Amniotic epithelial cell (primary cell): ENCODE measurements at regions not wholly inside any gene's neighbourhood (a gene's known extent, or its start where the extent isn't known, plus 50 kb on each side); places are given as distances from the start of the nearest gene placed in this dataset.
"Not testable (repeated sequence)": the region's sequence is repeated elsewhere in the genome, so short reads cannot be mapped to it uniquely, and the experiment has no call there.

Experiments used
- DNase-seq: peaks from one replicate; pipeline ENCODE4 v3.0.0-alpha.2; 2010; ENCODE audit warnings: low read depth

DNA sequence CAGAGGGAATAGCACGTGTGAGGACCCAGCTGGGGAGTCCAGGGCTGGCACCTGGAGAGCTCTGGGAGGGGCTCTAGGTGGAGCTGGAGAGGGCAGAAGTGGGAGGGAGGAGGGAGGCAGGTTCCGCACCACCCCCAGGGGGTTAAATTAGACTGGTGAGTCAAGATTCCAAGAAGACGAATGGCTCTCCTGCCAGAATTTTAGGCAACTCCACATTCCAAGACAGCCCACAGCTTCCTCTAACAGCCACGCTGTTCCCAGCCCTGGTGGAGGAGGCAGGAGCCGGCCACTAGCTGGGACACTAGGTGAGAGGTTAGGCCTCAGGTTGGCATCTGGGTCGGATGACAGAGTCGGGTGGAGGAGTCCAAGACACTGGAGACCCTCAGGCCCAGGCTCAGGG, 60.2 kb downstream of the TFAP2C start:
- DNase-seq, result no peak

DNA sequence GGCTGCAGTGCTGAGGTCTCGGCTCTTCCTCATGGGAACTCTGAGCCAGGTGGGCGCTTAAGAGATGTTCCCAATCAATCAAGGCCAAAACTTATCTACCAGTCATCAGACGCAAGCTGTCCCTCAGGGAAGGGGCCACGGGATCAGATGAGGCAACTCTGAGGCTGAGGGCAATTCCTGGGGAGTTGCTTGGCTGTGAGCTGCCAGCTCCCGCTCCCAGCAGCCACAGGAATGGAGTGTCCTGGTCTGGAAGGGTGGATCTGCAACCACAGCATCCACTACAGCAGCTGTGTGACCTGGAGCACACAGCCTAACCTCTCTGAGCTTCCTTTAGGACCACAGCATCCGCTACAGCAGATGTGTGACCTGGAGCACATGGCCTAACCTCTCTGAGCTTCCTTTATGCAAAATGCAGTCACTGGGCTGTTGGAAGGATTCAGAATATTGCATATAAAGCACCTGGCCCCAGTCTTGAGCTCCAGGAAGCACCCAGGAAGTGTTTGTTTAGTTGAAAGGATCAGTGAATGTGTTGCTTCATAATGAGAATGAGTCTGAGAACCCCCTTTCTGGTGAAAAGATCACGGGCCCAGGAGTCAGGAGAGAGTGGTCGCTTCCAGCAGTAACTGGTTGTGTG, 60.9 kb downstream of the TFAP2C start:
- no peak for DNase-seq

DNA sequence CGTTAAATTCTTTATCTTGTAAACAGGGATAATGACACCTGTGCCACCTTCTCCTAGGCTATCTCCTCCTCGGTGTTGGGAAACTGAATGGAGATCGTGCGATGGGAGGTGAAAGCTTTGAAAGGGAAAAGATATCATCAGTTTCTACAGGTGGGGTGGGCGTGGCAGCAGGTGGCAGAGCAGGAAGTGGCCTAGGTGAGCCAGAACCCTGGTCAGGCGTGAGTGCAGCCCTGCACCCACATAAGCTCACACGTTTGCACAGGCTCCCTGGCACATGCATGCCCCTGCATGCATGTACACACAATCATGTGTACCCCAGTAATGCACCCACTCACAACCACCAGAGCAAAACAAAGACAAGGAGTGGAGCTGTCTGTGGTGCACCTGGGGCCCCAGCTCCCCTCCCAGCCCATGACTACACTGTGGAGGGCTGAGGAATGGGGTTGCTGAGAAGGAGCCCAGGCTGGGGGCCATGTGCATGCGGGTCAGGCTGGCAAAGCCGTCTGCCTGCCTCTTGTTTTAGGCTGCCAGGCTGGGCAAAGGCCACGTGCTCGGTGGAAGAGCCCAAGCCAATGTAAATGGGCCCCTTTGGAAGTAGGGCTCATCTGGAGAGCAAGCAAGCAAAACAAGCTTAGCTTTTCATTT, 61.5 kb downstream of the TFAP2C start:
- no peak for DNase-seq

DNA sequence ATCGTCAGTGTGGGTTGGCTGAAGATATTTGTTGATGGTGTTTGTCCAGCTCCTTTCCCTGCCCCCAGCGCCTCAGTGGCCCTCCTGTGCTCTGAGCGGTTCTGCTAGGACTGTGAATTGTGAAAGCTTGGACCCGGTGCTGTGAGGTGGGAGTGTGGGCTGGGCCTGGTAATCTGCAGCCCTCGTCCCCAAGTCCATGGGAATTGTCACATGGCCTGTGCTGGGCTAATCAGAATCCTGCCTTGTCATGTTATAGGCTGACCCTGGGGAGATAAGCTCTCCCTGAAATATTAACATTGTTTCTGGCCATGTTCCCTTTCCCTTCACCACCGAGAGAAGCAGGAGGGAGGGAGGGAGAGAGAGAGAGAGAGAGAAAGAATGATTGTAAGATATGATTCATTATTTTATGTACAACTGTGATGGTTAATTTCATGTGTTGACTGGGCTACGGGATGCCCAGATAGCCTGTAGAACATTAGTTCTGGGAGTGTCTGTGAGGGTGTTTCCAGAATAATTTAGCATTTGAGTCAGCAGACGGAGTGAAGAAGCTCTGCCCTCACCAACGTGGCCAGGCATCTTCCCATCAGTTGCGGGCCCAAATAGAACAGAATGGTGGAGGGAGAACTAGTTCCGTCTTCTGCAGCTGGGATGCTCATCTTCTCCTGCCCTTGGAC, 62.4 kb downstream of the TFAP2C start:
- no peak for DNase-seq

DNA sequence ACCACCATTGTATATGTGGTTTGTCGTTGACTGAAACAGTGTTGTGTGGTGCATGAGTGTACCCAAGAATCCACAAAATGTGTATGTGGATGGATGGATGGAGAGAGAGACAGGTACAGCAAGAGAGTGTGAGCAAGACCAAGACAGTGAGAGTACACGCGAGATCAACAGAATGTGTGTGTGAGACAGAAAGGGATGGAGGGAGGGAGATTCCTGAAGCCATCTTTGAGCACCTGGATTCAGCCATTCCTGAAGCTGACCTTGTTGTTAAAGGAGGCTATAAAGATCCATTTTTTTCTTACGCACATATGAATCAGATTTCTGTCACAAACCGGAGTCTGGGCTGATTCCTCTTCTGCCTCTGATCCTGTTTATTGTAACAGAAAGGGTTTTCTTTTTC, 64.1 kb downstream of the TFAP2C start:
- no peak for DNase-seq

DNA sequence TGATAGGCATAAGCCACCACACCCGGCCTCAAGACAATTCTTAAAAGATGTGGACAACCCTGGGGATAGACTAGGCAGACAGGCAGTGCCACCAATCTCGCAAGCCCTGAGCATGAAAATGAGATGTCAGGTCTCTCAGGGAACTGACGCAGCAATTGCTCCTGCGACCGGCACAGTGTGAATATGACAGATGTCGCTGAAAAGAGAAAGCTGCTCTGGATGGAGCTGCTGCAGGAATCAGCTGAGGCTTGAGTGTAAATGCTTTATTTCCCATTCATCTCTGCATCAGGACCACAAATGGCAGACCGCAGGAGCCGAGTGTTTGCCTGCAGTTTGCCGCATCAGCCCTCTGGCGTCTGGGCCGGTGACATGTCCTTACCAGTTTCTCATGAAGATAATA, 68.4 kb downstream of the TFAP2C start:
- no peak for DNase-seq

GRCh38 chr20:56698297-56698696, 69.2 kb downstream of the TFAP2C start:
- no peak for DNase-seq

GRCh38 chr20:56698749-56699148, 69.6 kb downstream of the TFAP2C start:
- DNase-seq, result no peak

- DNase-seq, result no peak
These were observed 74.1 kb downstream of the TFAP2C start for GRCh38 chr20:56702931-56703840.

DNA sequence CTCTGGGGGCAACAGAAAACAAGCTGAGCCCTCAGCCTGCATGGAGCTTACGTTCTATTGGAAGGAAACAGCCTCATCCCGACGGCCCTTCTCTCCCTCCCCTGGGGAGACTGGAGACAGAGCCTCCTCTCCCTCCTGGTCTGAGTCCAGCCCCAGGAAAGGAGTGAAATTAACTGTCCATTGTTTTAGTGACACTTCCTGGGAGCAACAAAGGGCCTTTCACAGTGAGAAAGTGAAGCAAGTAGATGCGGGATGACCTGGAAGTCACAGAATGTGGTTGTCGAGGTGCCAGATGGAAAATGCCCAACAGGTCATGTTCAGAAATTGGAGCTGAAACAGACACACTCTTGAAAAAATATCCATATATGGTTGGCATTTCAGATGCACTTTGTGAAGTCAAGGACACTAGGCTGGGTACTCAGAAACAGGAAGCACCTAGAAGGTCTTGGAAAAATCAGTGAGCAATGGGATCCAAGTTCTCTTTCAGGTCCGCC, 77.8 kb downstream of the TFAP2C start:
- DNase-seq, result no peak

- no peak for DNase-seq
These were observed 79.9 kb downstream of the TFAP2C start for GRCh38 chr20:56708991-56709390.

DNA sequence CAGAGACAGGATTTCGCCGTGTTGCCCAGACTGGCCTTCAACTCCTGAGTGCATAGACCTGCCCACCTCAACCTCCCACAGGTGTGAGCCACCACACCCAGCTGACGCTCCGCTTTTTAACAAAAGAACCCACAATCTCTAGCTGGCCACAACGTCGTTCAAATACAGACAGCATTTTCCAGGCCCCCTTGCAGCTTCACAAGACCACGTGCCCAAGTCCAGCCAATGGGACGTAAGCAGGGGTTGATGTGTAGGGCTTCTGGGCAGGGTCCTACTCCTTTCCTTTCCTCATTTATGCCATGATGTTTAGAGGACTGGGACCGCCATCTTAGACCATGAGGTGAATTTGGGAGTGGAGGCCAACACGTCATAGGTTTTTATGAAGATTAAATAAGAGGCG, 81.0 kb downstream of the TFAP2C start:
- DNase-seq, result no peak

- DNase-seq, result not testable (repeated sequence)
These were observed 81.5 kb downstream of the TFAP2C start for GRCh38 chr20:56710577-56710976.

- no peak for DNase-seq
These were observed 81.9 kb downstream of the TFAP2C start for GRCh38 chr20:56711018-56711417.

DNA sequence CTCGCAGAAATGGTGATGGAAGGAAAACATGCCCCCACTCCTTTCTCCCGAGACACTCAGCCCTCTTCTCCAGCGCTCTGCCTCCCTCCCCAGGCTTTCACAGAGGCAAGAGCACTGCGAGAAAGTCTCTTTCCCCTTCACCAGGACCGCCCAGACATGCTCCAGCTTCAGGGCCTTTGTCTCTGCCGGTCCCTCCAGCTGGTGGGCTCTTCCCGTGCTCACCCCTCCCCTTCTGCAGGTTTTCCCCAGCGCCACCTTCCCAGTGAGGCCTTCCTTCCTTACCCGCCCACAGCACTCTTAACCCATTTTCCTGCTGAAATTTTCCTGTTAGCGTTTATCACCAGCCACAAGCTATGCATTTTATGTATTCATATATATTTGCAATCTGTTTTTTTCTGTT, 86.2 kb downstream of the TFAP2C start:
- no peak for DNase-seq

DNA sequence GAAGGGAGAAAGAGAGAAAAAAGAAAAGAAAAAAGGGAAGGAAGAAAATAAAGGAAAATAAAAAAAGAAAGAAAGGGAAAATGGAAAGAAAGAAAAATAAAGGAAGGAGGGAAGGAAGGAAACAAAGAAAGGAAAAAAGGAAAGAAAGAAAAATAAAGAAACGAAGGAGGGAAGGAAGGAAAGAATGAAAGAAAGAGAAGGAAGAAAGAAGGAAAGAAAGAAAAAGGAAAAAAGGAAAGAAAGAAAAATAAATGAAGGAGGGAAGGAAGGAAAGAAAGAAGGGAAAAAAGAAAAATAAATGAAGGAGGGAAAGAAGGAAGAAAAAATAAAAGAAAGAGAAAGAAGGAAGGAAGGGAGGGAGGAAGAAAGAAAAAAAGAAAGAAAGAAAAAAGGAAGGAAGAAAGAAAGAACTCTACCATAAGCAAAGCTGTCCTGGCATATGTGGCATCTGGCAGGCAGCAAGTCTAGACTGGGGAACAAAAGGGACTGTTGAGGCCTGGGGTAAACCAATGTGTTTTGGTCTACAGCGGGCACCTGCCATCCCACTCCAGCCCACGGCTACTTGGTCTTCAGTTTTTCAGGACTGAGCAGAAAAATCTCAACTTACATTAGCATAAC, 86.9 kb downstream of the TFAP2C start:
- no peak for DNase-seq

- DNase-seq, result no peak
These were observed 87.7 kb downstream of the TFAP2C start for GRCh38 chr20:56716806-56717205.

DNA sequence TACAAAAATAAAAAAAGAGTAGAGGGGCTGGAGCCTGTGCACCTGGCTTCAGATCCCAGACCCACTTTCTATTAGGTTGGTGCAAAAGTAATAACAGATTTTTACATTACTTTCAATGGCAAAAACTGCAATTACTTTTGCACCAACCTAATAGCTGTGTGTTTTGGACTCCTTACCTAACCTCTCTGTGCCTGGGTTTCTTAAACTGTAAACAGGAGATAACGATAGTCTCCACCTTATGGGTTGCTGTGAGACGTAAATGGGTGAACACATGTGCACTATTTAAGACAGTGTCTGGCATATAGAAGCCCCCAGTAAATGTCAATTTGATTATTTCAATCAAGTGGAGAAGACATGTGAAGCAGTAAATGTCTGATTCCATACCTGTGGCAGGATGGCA, 89.7 kb downstream of the TFAP2C start:
- DNase-seq, result no peak

DNA sequence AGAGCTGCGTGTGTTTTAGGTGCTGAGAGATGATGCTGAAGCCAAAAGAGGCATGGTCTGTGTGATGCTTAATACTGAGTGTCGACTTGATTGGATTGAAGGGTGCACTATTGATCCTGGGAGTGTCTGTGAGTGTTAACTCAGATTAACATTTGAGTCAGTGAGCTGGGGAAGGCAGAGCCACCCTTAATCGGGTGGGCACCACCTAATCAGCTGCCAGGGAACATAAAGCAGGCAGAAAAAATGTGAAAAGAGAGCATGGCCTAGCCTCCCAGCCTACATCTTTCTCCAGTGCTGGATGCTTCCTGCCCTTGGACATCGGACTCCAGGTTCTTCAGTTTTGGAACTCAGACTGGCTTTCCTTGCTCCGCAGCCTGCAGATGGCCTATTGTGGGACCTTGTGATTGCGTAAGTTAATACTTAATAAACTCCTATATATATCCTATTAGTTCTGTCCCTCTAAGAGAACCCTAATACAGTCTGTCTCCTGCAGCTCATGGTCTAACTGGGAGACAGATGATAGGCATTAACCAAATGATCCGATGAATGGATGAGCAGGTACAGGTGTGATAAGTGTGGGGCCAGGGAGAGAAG, 91.6 kb downstream of the TFAP2C start:
- no peak for DNase-seq

- no peak for DNase-seq
These were observed 92.9 kb downstream of the TFAP2C start for GRCh38 chr20:56722042-56722441.

DNA sequence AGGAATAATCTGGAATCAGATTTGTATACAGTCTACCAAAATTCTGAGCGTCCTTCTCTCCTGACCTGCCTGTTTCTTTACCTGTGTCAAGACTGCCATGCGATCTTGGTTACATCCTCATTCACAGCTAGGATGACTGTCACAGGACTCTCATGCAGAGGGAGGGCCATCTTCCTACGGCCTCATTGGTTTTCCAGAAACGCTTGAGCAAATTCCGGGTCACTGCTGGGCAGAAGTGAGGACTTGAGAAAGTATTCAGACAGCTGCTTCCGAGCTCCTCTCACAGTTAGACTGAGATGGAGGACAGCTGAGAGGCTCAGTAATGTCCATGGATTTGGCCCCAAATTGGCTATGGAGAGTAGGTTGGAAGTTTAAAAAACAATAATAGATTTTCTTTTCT, 94.2 kb downstream of the TFAP2C start:
- no peak for DNase-seq
